OCI-LY1 (cell line): ENCODE measurements at regions not wholly inside any gene's neighbourhood (a gene's known extent, or its start where the extent isn't known, plus 50 kb on each side); places are given as distances from the start of the nearest gene placed in this dataset.

Experiments
- CTCF ChIP-seq: fragments of 200-600 bp; sonication (generic), shearing (Covaris generic); IDR thresholded peaks from 2 replicates; pipeline ENCODE4 v1.5.1; 2017; ENCODE audit warnings: mild to moderate bottlenecking, antibody characterized with exemption, low read length, moderate library complexity, mixed read lengths
- EZH2 ChIP-seq: fragments of 200-600 bp; sonication (generic), shearing (Covaris generic); IDR thresholded peaks from 2 replicates; pipeline ENCODE4 v1.8.0; 2017; ENCODE audit warnings: borderline replicate concordance, mixed run types, mild to moderate bottlenecking, antibody characterized with exemption, low read length, moderate library complexity, mixed read lengths

- no peak for TF ChIP-seq CTCF
- TF ChIP-seq EZH2: no peak
These were observed 405.3 kb upstream of the FAT1 start for GRCh38 chr4:187128976-187129375.
